ENCODE measurements at regions not wholly inside any gene's neighbourhood (a gene's known extent, or its start where the extent isn't known, plus 50 kb on each side); places are given as distances from the start of the nearest gene placed in this dataset.
"Not testable (repeated sequence)": the region's sequence is repeated elsewhere in the genome, so short reads cannot be mapped to it uniquely, and the experiment has no call there.

GRCh38 chr16:16550824-16551223 is 171.9 kb downstream of the NPIPA7 start:
- intact Hi-C loops (cut with micrococcal nuclease); H3K4me3 Mint-ChIP-seq (ENCODE audit: unreplicated experiment); H3K27ac Mint-ChIP-seq (ENCODE audit: low read depth, unreplicated experiment); POLR2A ChIA-PET; DNase-seq (ENCODE audit: unreplicated experiment); H3K4me1 Mint-ChIP-seq (ENCODE audit: insufficient read depth, unreplicated experiment); H3K36me3 Mint-ChIP-seq (ENCODE audit: insufficient read depth, unreplicated experiment); H3K27me3 Mint-ChIP-seq (ENCODE audit: insufficient read depth, unreplicated experiment); BruUV-seq (replicated peaks); H3K9me3 Mint-ChIP-seq (ENCODE audit: unreplicated experiment); CTCF ChIA-PET: not testable (repeated sequence)

- H3K4me3 Mint-ChIP-seq (ENCODE audit: unreplicated experiment); H3K27ac Mint-ChIP-seq (ENCODE audit: low read depth, unreplicated experiment); intact Hi-C loops (cut with micrococcal nuclease); DNase-seq (ENCODE audit: unreplicated experiment); H3K27me3 Mint-ChIP-seq (ENCODE audit: insufficient read depth, unreplicated experiment); H3K4me1 Mint-ChIP-seq (ENCODE audit: insufficient read depth, unreplicated experiment); H3K9me3 Mint-ChIP-seq (ENCODE audit: unreplicated experiment); CTCF ChIA-PET; H3K36me3 Mint-ChIP-seq (ENCODE audit: insufficient read depth, unreplicated experiment); BruUV-seq (replicated peaks): not testable (repeated sequence)
- POLR2A ChIA-PET = interaction anchor here (0.7 kb wide), 1 partner anchor 1609 kb away, joined by 3 read pairs; no protein-coding TSS in a partner anchor
These were observed 173.9 kb downstream of the NPIPA7 start for GRCh38 chr16:16552819-16553340.

GRCh38 chr16:16559179-16559740 is 180.3 kb downstream of the NPIPA7 start:
- BruUV-seq (replicated peaks); H3K4me1 Mint-ChIP-seq (ENCODE audit: insufficient read depth, unreplicated experiment); H3K27me3 Mint-ChIP-seq (ENCODE audit: insufficient read depth, unreplicated experiment); H3K36me3 Mint-ChIP-seq (ENCODE audit: insufficient read depth, unreplicated experiment); DNase-seq (ENCODE audit: unreplicated experiment); CTCF ChIA-PET; POLR2A ChIA-PET; intact Hi-C loops (cut with micrococcal nuclease); H3K9me3 Mint-ChIP-seq (ENCODE audit: unreplicated experiment); H3K27ac Mint-ChIP-seq (ENCODE audit: low read depth, unreplicated experiment); H3K4me3 Mint-ChIP-seq (ENCODE audit: unreplicated experiment): not testable (repeated sequence)

GRCh38 chr16:16561532-16561931 is 182.6 kb downstream of the NPIPA7 start:
- H3K36me3 Mint-ChIP-seq (ENCODE audit: insufficient read depth, unreplicated experiment); H3K9me3 Mint-ChIP-seq (ENCODE audit: unreplicated experiment); POLR2A ChIA-PET; H3K4me1 Mint-ChIP-seq (ENCODE audit: insufficient read depth, unreplicated experiment); H3K4me3 Mint-ChIP-seq (ENCODE audit: unreplicated experiment); DNase-seq (ENCODE audit: unreplicated experiment); H3K27ac Mint-ChIP-seq (ENCODE audit: low read depth, unreplicated experiment); BruUV-seq (replicated peaks); intact Hi-C loops (cut with micrococcal nuclease); H3K27me3 Mint-ChIP-seq (ENCODE audit: insufficient read depth, unreplicated experiment): not testable (repeated sequence)
- CTCF ChIA-PET = interaction anchor here (0.7 kb wide), 1 partner anchor 252 kb away, joined by 3 read pairs; no protein-coding TSS in a partner anchor

GRCh38 chr16:16563962-16564361 is 185.0 kb downstream of the NPIPA7 start:
- intact Hi-C loops (cut with micrococcal nuclease); CTCF ChIA-PET; BruUV-seq (replicated peaks): not testable (repeated sequence)

GRCh38 chr16:16565326-16565725 is 186.4 kb downstream of the NPIPA7 start:
- POLR2A ChIA-PET; H3K9me3 Mint-ChIP-seq (ENCODE audit: unreplicated experiment); H3K4me3 Mint-ChIP-seq (ENCODE audit: unreplicated experiment); H3K36me3 Mint-ChIP-seq (ENCODE audit: insufficient read depth, unreplicated experiment); H3K4me1 Mint-ChIP-seq (ENCODE audit: insufficient read depth, unreplicated experiment); intact Hi-C loops (cut with micrococcal nuclease); CTCF ChIA-PET; BruUV-seq (replicated peaks); DNase-seq (ENCODE audit: unreplicated experiment); H3K27me3 Mint-ChIP-seq (ENCODE audit: insufficient read depth, unreplicated experiment); H3K27ac Mint-ChIP-seq (ENCODE audit: low read depth, unreplicated experiment): not testable (repeated sequence)

More at GRCh38 chr16:16563962-16564361, 185.0 kb downstream of the NPIPA7 start:
- H3K4me1 Mint-ChIP-seq (ENCODE audit: insufficient read depth, unreplicated experiment); H3K27me3 Mint-ChIP-seq (ENCODE audit: insufficient read depth, unreplicated experiment); H3K27ac Mint-ChIP-seq (ENCODE audit: low read depth, unreplicated experiment); POLR2A ChIA-PET; H3K4me3 Mint-ChIP-seq (ENCODE audit: unreplicated experiment); H3K36me3 Mint-ChIP-seq (ENCODE audit: insufficient read depth, unreplicated experiment); DNase-seq (ENCODE audit: unreplicated experiment); H3K9me3 Mint-ChIP-seq (ENCODE audit: unreplicated experiment): not testable (repeated sequence)

- H3K27ac Mint-ChIP-seq (ENCODE audit: low read depth, unreplicated experiment); BruUV-seq (replicated peaks); H3K9me3 Mint-ChIP-seq (ENCODE audit: unreplicated experiment); CTCF ChIA-PET; intact Hi-C loops (cut with micrococcal nuclease); H3K27me3 Mint-ChIP-seq (ENCODE audit: insufficient read depth, unreplicated experiment); H3K4me3 Mint-ChIP-seq (ENCODE audit: unreplicated experiment); DNase-seq (ENCODE audit: unreplicated experiment); H3K36me3 Mint-ChIP-seq (ENCODE audit: insufficient read depth, unreplicated experiment); H3K4me1 Mint-ChIP-seq (ENCODE audit: insufficient read depth, unreplicated experiment); POLR2A ChIA-PET: not testable (repeated sequence)
These were observed 191.1 kb downstream of the NPIPA7 start for GRCh38 chr16:16570055-16570454.

GRCh38 chr16:16570874-16571273 is 191.9 kb downstream of the NPIPA7 start:
- H3K9me3 Mint-ChIP-seq (ENCODE audit: unreplicated experiment); H3K27me3 Mint-ChIP-seq (ENCODE audit: insufficient read depth, unreplicated experiment); CTCF ChIA-PET; H3K27ac Mint-ChIP-seq (ENCODE audit: low read depth, unreplicated experiment); H3K36me3 Mint-ChIP-seq (ENCODE audit: insufficient read depth, unreplicated experiment); H3K4me3 Mint-ChIP-seq (ENCODE audit: unreplicated experiment); DNase-seq (ENCODE audit: unreplicated experiment); H3K4me1 Mint-ChIP-seq (ENCODE audit: insufficient read depth, unreplicated experiment); POLR2A ChIA-PET; BruUV-seq (replicated peaks); intact Hi-C loops (cut with micrococcal nuclease): not testable (repeated sequence)

- DNase-seq (ENCODE audit: unreplicated experiment); H3K27ac Mint-ChIP-seq (ENCODE audit: low read depth, unreplicated experiment); POLR2A ChIA-PET; H3K36me3 Mint-ChIP-seq (ENCODE audit: insufficient read depth, unreplicated experiment); H3K27me3 Mint-ChIP-seq (ENCODE audit: insufficient read depth, unreplicated experiment); BruUV-seq (replicated peaks); CTCF ChIA-PET; H3K9me3 Mint-ChIP-seq (ENCODE audit: unreplicated experiment); H3K4me1 Mint-ChIP-seq (ENCODE audit: insufficient read depth, unreplicated experiment); H3K4me3 Mint-ChIP-seq (ENCODE audit: unreplicated experiment); intact Hi-C loops (cut with micrococcal nuclease): not testable (repeated sequence)
These were observed 193.3 kb downstream of the NPIPA7 start for GRCh38 chr16:16572130-16572774.

All from MCF 10A (cell line).